PC-3 (cell line): ENCODE measurements at regions not wholly inside any gene's neighbourhood (a gene's known extent, or its start where the extent isn't known, plus 50 kb on each side); places are given as distances from the start of the nearest gene placed in this dataset.

Experiments used
- EZH2 ChIP-seq: fragments of 300-600 bp; sonication (generic); IDR thresholded peaks from one replicate; pipeline ENCODE4 v1.6.1; 2017; ENCODE audit warnings: antibody characterized with exemption, mild to moderate bottlenecking, low read length; ENCODE audit not compliant: unreplicated experiment
- TF ChIP-seq, protein P1 (sequence below): fragments of 300-600 bp; sonication (generic); conservative IDR thresholded peaks from 2 replicates; pipeline ENCODE4 v1.5.1; 2017; ENCODE audit warnings: antibody characterized with exemption, low read depth, mild to moderate bottlenecking, low read length

GRCh38 chr4:16329125-16329796 is 103.0 kb upstream of the TAPT1 start:
- TF ChIP-seq, protein P1, sequence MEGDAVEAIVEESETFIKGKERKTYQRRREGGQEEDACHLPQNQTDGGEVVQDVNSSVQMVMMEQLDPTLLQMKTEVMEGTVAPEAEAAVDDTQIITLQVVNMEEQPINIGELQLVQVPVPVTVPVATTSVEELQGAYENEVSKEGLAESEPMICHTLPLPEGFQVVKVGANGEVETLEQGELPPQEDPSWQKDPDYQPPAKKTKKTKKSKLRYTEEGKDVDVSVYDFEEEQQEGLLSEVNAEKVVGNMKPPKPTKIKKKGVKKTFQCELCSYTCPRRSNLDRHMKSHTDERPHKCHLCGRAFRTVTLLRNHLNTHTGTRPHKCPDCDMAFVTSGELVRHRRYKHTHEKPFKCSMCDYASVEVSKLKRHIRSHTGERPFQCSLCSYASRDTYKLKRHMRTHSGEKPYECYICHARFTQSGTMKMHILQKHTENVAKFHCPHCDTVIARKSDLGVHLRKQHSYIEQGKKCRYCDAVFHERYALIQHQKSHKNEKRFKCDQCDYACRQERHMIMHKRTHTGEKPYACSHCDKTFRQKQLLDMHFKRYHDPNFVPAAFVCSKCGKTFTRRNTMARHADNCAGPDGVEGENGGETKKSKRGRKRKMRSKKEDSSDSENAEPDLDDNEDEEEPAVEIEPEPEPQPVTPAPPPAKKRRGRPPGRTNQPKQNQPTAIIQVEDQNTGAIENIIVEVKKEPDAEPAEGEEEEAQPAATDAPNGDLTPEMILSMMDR: no peak
- TF ChIP-seq EZH2: no peak
